ENCODE measurements at regions not wholly inside any gene's neighbourhood (a gene's known extent, or its start where the extent isn't known, plus 50 kb on each side); places are given as distances from the start of the nearest gene placed in this dataset.

DNA sequence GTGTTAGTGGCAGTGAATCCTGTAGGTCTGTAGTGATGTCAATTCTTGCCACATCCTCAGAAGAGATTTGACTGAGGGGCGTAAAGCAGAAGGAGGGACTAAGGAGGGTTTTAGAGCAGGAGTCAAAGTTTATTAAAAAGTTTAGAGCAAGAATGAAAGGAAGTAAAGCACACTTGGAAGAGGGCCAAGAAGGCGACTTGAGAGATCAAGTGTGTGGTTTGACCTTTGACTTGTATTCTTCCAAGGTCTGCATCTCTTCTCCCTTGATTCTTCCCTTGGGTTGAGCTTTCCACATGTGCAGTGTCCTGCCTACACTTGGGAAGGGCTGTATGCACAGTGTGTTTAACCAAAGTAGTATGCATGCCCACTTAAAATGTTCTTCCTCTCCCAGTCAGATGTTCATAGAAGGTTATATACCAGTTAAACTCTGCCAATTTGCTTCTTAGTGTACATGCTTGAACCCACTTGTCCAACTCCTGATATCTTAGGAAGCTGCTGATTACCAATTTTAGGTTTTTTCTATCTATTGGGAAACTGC lies 627.6 kb downstream of the MMUT start:
- no peak overlapping the region for H3K9ac ChIP-seq (ENCODE audit: low read depth, low read length)
- H3K4me1 ChIP-seq (ENCODE audit: control insufficient read depth, insufficient read depth, low read length) = peaks cover 7% of the 10 kb centered on the region
- H3K27me3 ChIP-seq (ENCODE audit: control insufficient read depth, insufficient read depth, low read length) = no peaks in the 10 kb centered on the region
- no peak overlapping the region for H3K4me3 ChIP-seq (ENCODE audit: low read depth, low read length)
- no peaks in the 10 kb centered on the region for H3K36me3 ChIP-seq (ENCODE audit: control insufficient read depth, insufficient read depth, low read length)
- no peaks in the 10 kb centered on the region for H3K9me3 ChIP-seq (ENCODE audit: control insufficient read depth, insufficient read depth, low read length)

DNA sequence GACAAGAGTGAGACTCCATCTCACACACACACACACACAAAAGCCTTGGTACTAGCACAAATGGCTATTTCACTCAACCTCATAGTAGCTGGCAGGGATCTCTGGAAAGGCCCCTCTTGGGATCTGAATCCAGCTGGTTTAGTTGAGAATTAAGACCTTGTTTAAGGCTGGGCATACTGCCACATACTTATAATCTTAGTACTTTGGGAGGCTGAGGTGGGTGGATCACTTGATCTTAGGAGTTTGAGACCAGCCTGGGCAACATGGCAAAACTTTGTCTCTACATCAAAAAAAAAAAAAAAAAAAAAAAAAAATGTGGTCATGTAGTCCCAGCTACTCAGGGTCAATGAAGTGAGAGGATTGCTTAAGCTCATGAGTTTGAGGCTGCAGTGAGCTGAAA lies 628.3 kb downstream of the MMUT start:
- Histone ChIP-seq H3K9me3 (ENCODE audit: control insufficient read depth, insufficient read depth, low read length) (no peaks in the 10 kb centered on the region), H3K36me3 (ENCODE audit: control insufficient read depth, insufficient read depth, low read length) (no peaks in the 10 kb centered on the region), H3K27me3 (ENCODE audit: control insufficient read depth, insufficient read depth, low read length) (no peaks in the 10 kb centered on the region), H3K4me1 (ENCODE audit: control insufficient read depth, insufficient read depth, low read length) (peaks cover 3% of the 10 kb centered on the region), H3K9ac (ENCODE audit: low read depth, low read length) (no peak overlapping the region), H3K4me3 (ENCODE audit: low read depth, low read length) (no peak overlapping the region)

DNA sequence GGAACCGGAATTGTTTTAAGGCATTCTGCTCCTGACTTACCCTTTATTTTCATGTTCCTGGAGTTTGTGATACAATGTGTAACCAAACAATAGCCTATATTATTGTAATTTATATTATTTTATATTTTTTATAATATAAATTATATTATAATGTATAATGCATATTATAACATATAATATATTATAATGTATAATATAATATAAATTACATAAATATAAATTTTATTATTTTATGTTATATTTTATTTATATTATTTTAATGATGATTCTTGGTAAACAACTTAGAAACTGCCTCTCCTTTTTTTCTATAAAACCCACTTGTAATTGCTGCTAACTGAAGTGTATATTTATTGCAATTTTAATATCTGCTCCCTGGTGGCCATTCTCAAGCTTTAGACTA lies 629.1 kb downstream of the MMUT start:
- Histone ChIP-seq H3K9me3 (ENCODE audit: control insufficient read depth, insufficient read depth, low read length) (no peaks in the 10 kb centered on the region), H3K27me3 (ENCODE audit: control insufficient read depth, insufficient read depth, low read length) (no peaks in the 10 kb centered on the region), H3K36me3 (ENCODE audit: control insufficient read depth, insufficient read depth, low read length) (no peaks in the 10 kb centered on the region), H3K4me1 (ENCODE audit: control insufficient read depth, insufficient read depth, low read length) (peaks cover 2% of the 10 kb centered on the region), H3K9ac (ENCODE audit: low read depth, low read length) (no peak overlapping the region), H3K4me3 (ENCODE audit: low read depth, low read length) (no peak overlapping the region)

DNA sequence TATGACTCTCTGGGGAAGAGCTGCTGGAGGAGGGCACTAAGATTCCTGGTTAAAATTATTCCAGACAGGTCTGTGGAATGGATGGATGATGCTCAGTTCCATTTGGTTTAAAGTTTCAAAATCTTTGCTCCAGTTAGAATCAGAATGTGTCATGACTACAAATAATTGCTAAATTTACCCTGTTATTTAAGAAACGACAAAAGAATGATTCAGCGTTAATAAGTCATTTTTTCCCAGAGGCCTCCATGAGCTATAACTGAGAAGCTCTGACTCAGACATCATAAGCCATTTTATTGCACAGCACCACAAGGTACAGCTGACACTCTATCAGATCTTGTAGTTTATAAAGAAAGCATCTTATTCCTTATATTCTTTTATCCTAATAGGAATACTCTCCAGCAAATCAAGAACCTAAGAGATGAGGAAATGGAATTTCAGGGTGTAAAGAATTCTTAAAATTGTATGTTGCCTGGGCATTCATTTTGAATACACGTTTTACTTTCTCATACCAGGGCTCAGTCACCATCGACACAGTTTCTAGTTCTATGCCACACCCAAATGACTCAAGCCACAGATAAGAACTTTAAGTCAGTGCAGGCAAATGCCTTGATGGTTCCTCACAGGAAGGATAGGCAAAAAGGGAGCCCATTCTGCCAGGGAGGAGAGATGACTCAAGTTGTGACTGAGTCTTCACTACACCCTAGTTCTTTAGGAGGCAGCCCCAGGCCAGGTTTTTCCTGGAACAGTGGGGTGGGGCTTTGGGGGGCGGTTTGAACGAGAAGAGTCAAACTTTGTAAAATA lies 636.0 kb downstream of the MMUT start:
- H3K4me3 ChIP-seq (ENCODE audit: low read depth, low read length) = no peak overlapping the region
- peaks cover 2% of the 10 kb centered on the region for H3K4me1 ChIP-seq (ENCODE audit: control insufficient read depth, insufficient read depth, low read length)
- no peaks in the 10 kb centered on the region for H3K27me3 ChIP-seq (ENCODE audit: control insufficient read depth, insufficient read depth, low read length)
- H3K9ac ChIP-seq (ENCODE audit: low read depth, low read length) = no peak overlapping the region
- H3K9me3 ChIP-seq (ENCODE audit: control insufficient read depth, insufficient read depth, low read length) = no peaks in the 10 kb centered on the region
- H3K36me3 ChIP-seq (ENCODE audit: control insufficient read depth, insufficient read depth, low read length) = no peaks in the 10 kb centered on the region

DNA sequence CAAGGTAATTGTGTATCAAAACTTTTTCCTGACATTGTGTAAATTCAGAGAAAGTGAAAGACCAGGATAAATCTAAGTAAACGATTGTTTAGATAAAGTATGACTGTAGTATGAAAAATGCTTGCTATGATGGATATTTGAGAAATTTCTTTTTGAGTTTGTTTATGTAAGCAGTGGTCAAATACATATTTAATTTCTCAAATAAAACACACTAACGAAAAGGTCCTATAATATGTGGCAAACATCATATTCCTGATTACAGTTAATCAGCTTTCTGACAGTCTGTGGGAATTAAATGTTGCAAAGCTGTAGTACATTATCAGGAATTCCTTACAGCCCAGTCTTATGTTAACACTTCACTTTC lies 636.9 kb downstream of the MMUT start:
- H3K4me3 ChIP-seq (ENCODE audit: low read depth, low read length) = no peak overlapping the region
- peaks cover 2% of the 10 kb centered on the region for H3K4me1 ChIP-seq (ENCODE audit: control insufficient read depth, insufficient read depth, low read length)
- H3K36me3 ChIP-seq (ENCODE audit: control insufficient read depth, insufficient read depth, low read length) = no peaks in the 10 kb centered on the region
- H3K27me3 ChIP-seq (ENCODE audit: control insufficient read depth, insufficient read depth, low read length) = no peaks in the 10 kb centered on the region
- H3K9ac ChIP-seq (ENCODE audit: low read depth, low read length) = no peak overlapping the region
- no peaks in the 10 kb centered on the region for H3K9me3 ChIP-seq (ENCODE audit: control insufficient read depth, insufficient read depth, low read length)

DNA sequence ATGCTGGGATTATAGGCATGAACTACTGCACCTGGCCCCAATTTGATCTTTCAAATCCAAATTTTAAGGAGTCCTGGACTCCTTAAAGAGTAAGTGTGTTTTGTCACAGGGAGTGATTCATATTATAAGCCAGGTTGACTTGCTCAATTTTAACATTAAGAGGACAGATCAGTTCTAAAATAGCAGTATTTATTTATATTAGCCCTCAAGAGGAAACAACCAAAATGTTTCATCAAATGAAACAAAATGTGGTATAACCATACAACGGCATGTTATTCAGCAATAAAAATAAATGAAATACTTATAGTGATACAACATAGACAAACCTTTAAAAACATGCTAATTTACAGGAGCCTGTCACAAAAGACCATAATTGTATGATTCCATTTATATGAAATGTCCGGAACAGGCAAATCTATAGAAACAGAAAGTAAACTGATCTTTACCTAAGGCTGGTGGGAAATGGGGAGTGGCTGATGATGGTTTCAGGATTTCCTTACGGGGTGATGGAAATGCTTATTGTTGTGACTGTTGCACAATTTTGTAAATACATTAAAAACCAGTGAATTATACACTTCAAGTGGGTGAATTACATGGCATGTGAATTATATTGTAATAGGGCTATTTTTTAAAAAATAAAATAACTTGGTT lies 637.4 kb downstream of the MMUT start:
- peaks cover 2% of the 10 kb centered on the region for H3K4me1 ChIP-seq (ENCODE audit: control insufficient read depth, insufficient read depth, low read length)
- no peaks in the 10 kb centered on the region for H3K9me3 ChIP-seq (ENCODE audit: control insufficient read depth, insufficient read depth, low read length)
- no peaks in the 10 kb centered on the region for H3K36me3 ChIP-seq (ENCODE audit: control insufficient read depth, insufficient read depth, low read length)
- no peaks in the 10 kb centered on the region for H3K27me3 ChIP-seq (ENCODE audit: control insufficient read depth, insufficient read depth, low read length)
- H3K4me3 ChIP-seq (ENCODE audit: low read depth, low read length) = no peak overlapping the region
- no peak overlapping the region for H3K9ac ChIP-seq (ENCODE audit: low read depth, low read length)

DNA sequence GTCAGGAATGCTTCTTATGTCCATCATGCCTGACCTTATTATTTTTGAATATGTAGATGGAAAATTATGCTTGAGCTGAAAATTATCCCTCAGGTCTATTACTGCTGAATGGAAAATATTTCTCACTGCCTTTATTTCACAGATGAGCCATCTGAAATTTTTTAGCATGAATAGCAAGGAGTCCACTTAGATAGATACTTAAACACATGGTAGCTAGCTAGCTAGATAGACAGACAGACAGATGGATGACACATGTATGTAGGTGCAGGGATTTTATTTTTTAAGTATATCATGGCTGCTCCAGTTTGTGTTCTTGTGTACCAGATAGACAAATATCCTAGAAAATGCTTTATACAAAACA lies 645.0 kb downstream of the MMUT start:
- Histone ChIP-seq H3K9me3 (ENCODE audit: control insufficient read depth, insufficient read depth, low read length) (no peaks in the 10 kb centered on the region), H3K27me3 (ENCODE audit: control insufficient read depth, insufficient read depth, low read length) (no peaks in the 10 kb centered on the region), H3K4me1 (ENCODE audit: control insufficient read depth, insufficient read depth, low read length) (no peaks in the 10 kb centered on the region), H3K36me3 (ENCODE audit: control insufficient read depth, insufficient read depth, low read length) (no peaks in the 10 kb centered on the region), H3K9ac (ENCODE audit: low read depth, low read length) (no peak overlapping the region), H3K4me3 (ENCODE audit: low read depth, low read length) (no peak overlapping the region)

DNA sequence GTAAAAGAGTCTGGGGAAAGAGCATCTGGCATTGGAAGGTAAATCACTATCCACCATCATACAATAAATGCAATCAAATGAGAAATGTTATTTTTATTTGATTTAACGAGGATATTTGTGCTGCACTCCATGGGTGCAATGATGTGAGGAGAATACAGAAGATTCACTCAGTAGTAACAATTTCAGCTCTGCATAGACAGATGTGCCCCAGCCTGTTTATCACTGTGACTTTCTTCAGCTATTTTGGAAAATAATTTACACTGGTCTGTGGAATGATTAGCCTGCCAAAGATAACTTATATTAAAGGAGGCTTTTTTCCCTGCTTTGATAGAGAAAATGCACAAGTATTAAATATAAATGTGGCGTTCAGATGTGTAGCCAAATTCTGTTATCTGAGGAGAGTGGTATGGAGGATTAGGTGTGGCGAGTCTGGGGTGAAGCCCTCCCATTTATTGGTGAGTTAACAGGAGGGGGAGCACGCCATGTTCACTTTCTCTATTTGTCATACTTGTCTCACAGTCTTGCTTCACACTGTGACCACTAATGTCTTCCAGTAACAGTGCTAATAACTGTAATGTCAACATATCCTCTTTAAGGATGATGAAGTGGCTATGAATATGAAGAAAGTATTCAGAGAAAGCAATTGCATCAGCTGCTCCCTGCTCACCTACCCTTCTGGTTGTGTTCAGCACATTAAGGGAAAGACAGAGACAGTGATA lies 645.6 kb downstream of the MMUT start:
- no peaks in the 10 kb centered on the region for H3K9me3 ChIP-seq (ENCODE audit: control insufficient read depth, insufficient read depth, low read length)
- H3K9ac ChIP-seq (ENCODE audit: low read depth, low read length) = no peak overlapping the region
- H3K4me3 ChIP-seq (ENCODE audit: low read depth, low read length) = no peak overlapping the region
- no peaks in the 10 kb centered on the region for H3K36me3 ChIP-seq (ENCODE audit: control insufficient read depth, insufficient read depth, low read length)
- H3K27me3 ChIP-seq (ENCODE audit: control insufficient read depth, insufficient read depth, low read length) = no peaks in the 10 kb centered on the region
- no peaks in the 10 kb centered on the region for H3K4me1 ChIP-seq (ENCODE audit: control insufficient read depth, insufficient read depth, low read length)

DNA sequence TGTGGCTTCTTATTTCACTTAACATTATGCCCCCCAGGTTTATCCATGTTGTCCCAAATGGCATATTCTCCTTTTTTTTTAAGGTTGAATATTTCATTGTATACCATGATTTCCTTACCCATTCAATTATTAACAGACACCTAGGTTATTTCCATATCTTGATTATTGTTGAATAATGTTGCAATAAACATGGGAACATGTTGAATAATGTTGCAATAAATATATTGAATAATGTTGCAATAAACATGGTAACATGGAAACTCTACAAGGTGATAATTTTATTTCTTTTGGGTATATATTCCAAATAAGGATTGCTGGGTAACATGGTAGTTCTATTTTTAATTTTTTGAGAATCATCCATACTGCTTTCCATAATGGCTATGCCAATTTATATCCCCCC lies 648.1 kb downstream of the MMUT start:
- Histone ChIP-seq H3K9ac (ENCODE audit: low read depth, low read length) (no peak overlapping the region), H3K4me3 (ENCODE audit: low read depth, low read length) (no peak overlapping the region), H3K27me3 (ENCODE audit: control insufficient read depth, insufficient read depth, low read length) (no peaks in the 10 kb centered on the region), H3K4me1 (ENCODE audit: control insufficient read depth, insufficient read depth, low read length) (no peaks in the 10 kb centered on the region), H3K36me3 (ENCODE audit: control insufficient read depth, insufficient read depth, low read length) (no peaks in the 10 kb centered on the region), H3K9me3 (ENCODE audit: control insufficient read depth, insufficient read depth, low read length) (no peaks in the 10 kb centered on the region)

DNA sequence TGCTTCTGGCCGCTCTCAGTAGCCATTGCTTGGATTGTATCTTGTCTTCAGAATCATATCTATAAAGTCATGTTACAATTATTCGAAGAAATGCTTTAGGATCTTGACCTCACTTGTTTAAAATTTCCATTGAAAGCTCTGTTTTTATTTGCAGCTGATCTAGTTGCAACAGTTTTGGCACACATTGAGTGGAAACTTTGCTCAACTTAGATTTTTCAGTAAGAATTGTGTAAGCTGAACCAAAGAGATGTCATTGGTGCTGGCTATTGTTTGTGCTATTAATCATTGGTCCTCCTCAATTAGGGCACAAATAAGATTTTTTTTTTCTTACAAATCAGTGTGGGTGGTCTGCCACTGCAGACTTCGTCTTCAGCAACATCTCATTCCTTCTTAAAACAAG lies 649.2 kb downstream of the MMUT start:
- no peaks in the 10 kb centered on the region for H3K9me3 ChIP-seq (ENCODE audit: control insufficient read depth, insufficient read depth, low read length)
- H3K27me3 ChIP-seq (ENCODE audit: control insufficient read depth, insufficient read depth, low read length) = no peaks in the 10 kb centered on the region
- H3K4me1 ChIP-seq (ENCODE audit: control insufficient read depth, insufficient read depth, low read length) = no peaks in the 10 kb centered on the region
- H3K9ac ChIP-seq (ENCODE audit: low read depth, low read length) = no peak overlapping the region
- H3K4me3 ChIP-seq (ENCODE audit: low read depth, low read length) = no peak overlapping the region
- H3K36me3 ChIP-seq (ENCODE audit: control insufficient read depth, insufficient read depth, low read length) = no peaks in the 10 kb centered on the region

DNA sequence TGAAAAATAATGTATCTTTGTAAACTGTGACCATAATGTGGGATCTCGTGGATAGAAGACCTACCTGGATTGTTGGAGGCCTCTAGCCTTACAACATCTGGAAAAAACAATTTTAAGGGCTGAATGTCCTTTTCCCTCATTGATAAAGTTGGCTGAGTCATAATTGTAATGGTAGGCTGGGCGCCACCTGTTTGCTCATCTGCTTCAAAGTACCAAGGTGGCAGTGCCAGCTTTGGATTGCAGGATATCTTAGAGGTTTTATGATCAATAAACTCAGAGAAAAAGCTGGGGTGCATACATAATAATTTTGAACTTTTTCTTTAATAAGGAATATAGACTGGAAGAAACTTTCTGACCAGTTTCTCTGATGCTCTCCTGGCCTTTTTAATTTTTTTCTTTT lies 653.4 kb downstream of the MMUT start:
- Histone ChIP-seq H3K4me1 (ENCODE audit: control insufficient read depth, insufficient read depth, low read length) (no peaks in the 10 kb centered on the region), H3K4me3 (ENCODE audit: low read depth, low read length) (no peak overlapping the region), H3K36me3 (ENCODE audit: control insufficient read depth, insufficient read depth, low read length) (no peaks in the 10 kb centered on the region), H3K9ac (ENCODE audit: low read depth, low read length) (no peak overlapping the region), H3K9me3 (ENCODE audit: control insufficient read depth, insufficient read depth, low read length) (no peaks in the 10 kb centered on the region), H3K27me3 (ENCODE audit: control insufficient read depth, insufficient read depth, low read length) (no peaks in the 10 kb centered on the region)

DNA sequence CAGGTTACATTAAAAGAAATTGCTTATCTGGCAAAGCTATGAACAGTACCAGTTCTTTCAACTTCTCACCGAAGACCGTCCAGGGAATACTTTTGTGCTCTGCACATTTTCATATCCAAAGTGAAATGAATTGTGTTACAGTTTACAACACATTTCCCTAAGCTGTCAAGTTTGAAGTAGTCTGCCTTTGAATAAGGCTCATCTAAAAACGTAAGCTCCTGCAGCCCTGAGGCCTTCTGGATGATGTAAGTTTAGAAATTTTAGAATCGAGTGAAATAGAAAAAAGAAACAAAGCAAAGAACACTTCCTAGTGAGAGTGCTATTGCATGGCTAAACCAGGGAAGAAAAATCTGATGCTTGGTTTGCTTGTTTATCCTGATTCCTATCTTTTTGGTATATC lies 653.8 kb downstream of the MMUT start:
- Histone ChIP-seq H3K4me3 (ENCODE audit: low read depth, low read length) (no peak overlapping the region), H3K9ac (ENCODE audit: low read depth, low read length) (no peak overlapping the region), H3K36me3 (ENCODE audit: control insufficient read depth, insufficient read depth, low read length) (no peaks in the 10 kb centered on the region), H3K9me3 (ENCODE audit: control insufficient read depth, insufficient read depth, low read length) (no peaks in the 10 kb centered on the region), H3K27me3 (ENCODE audit: control insufficient read depth, insufficient read depth, low read length) (no peaks in the 10 kb centered on the region), H3K4me1 (ENCODE audit: control insufficient read depth, insufficient read depth, low read length) (no peaks in the 10 kb centered on the region)

Measured in iPS-15b (cell line).